Liver (tissue), 8 donors: ENCODE measurements at regions not wholly inside any gene's neighbourhood (a gene's known extent, or its start where the extent isn't known, plus 50 kb on each side); places are given as distances from the start of the nearest gene placed in this dataset.

Experiments used
- DNase-seq: peaks from one replicate; pipeline ENCODE4 v3.0.0-alpha.2; 2017; ENCODE audit warnings: low spot score
- H3K27ac ChIP-seq, 2 donors: one replicate each; pipeline ENCODE4 v1.7.0; 2013; ENCODE audit warnings: inconsistent platforms in 2 of 2, low read length in 2 of 2, control low read depth in 1 of 2, low read depth in 1 of 2, mild to moderate bottlenecking in 1 of 2
- H3K27me3 ChIP-seq, 4 donors: one replicate each; pipeline versions ENCODE4 v1.6.1 to v1.7.0; 2013; ENCODE audit warnings: low read length in 3 of 4, inconsistent platforms in 1 of 4, mild to moderate bottlenecking in 1 of 4, moderate library complexity in 1 of 4; ENCODE audit not compliant: control insufficient read depth in 4 of 4, insufficient read depth in 4 of 4
- H3K36me3 ChIP-seq, 4 donors: one replicate each; pipeline versions ENCODE4 v1.6.1 to v1.7.0; 2013; ENCODE audit warnings: low read length in 3 of 4, mild to moderate bottlenecking in 3 of 4, low read depth in 1 of 4, moderate library complexity in 1 of 4; ENCODE audit not compliant: control insufficient read depth in 4 of 4, insufficient read depth in 3 of 4
- H3K4me1 ChIP-seq, 4 donors: one replicate each; pipeline versions ENCODE4 v1.6.1 to v1.7.0; 2013; ENCODE audit warnings: low read length in 3 of 4, mild to moderate bottlenecking in 3 of 4, moderate library complexity in 1 of 4; ENCODE audit not compliant: control insufficient read depth in 4 of 4, insufficient read depth in 4 of 4
- H3K4me3 ChIP-seq, 3 donors: one replicate each; pipeline versions ENCODE4 v1.6.1 to v1.7.0; 2013; ENCODE audit warnings: low read length in 3 of 3, control low read depth in 1 of 3, low read depth in 1 of 3, mild to moderate bottlenecking in 1 of 3
- H3K9ac ChIP-seq, 2 donors: one replicate each; pipeline ENCODE4 v1.7.0; 2013; ENCODE audit warnings: low read length in 2 of 2, mild to moderate bottlenecking in 2 of 2, moderate library complexity in 2 of 2, control low read depth in 1 of 2, low read depth in 1 of 2
- H3K9me3 ChIP-seq, 4 donors: one replicate each; pipeline versions ENCODE4 v1.6.1 to v1.7.0; 2013; ENCODE audit warnings: low read length in 3 of 4; ENCODE audit not compliant: control insufficient read depth in 4 of 4
- CTCF ChIP-seq: fragments of 150-350 bp; IDR thresholded peaks from 2 replicates; pipeline ENCODE4 v1.5.1; 2017; ENCODE audit warnings: improper control_type of control experiment, low read depth, low read length; ENCODE audit not compliant: missing input control
- EGR1 ChIP-seq, 2 donors: IDR thresholded peaks; 2 replicates each; pipeline ENCODE4 v1.6.1; 2016 to 2018; ENCODE audit warnings: antibody characterized with exemption in 2 of 2, low read depth in 2 of 2
- FOXA1 ChIP-seq: IDR thresholded peaks from 2 replicates; pipeline ENCODE4 v1.6.1; 2016; ENCODE audit warnings: antibody characterized with exemption
- FOXA2 ChIP-seq: IDR thresholded peaks from 2 replicates; pipeline ENCODE4 v1.6.1; 2016; ENCODE audit warnings: antibody characterized with exemption
- GABPA ChIP-seq, 2 donors: IDR thresholded peaks in 1 of 2; conservative IDR thresholded peaks in 1 of 2; 2 replicates each; pipeline ENCODE4 v1.6.1; 2016; ENCODE audit warnings: antibody characterized with exemption in 2 of 2, mild to moderate bottlenecking in 1 of 2, moderate library complexity in 1 of 2
- HNF4A ChIP-seq, 2 donors: conservative IDR thresholded peaks; 2 replicates each; pipeline ENCODE4 v1.6.1; 2016; ENCODE audit warnings: antibody characterized with exemption in 2 of 2, mild to moderate bottlenecking in 2 of 2
- HNF4G ChIP-seq: IDR thresholded peaks from 2 replicates; pipeline ENCODE4 v1.6.1; 2016; ENCODE audit warnings: antibody characterized with exemption
- JUND ChIP-seq, 2 donors: IDR thresholded peaks; 2 replicates each; pipeline ENCODE4 v1.6.1; 2016; ENCODE audit warnings: antibody characterized with exemption in 2 of 2
- NR2F2 ChIP-seq: IDR thresholded peaks from 2 replicates; pipeline ENCODE4 v1.6.1; 2016; ENCODE audit warnings: antibody characterized with exemption
- RAD21 ChIP-seq, 2 donors: IDR thresholded peaks; 2 replicates each; pipeline ENCODE4 v1.6.1; 2016; ENCODE audit warnings: antibody characterized with exemption in 2 of 2, mild to moderate bottlenecking in 2 of 2
- RXRA ChIP-seq, 2 donors: IDR thresholded peaks; 2 replicates each; pipeline ENCODE4 v1.6.1; 2017 to 2018; ENCODE audit warnings: antibody characterized with exemption in 2 of 2, mild to moderate bottlenecking in 1 of 2
- SP1 ChIP-seq: IDR thresholded peaks from 2 replicates; pipeline ENCODE4 v1.6.1; 2018; ENCODE audit warnings: antibody characterized with exemption, mild to moderate bottlenecking
- TAF1 ChIP-seq: conservative IDR thresholded peaks from 2 replicates; pipeline ENCODE4 v1.6.1; 2016; ENCODE audit warnings: antibody characterized with exemption, mild to moderate bottlenecking
- YY1 ChIP-seq: IDR thresholded peaks from 2 replicates; pipeline ENCODE4 v1.6.1; 2016; ENCODE audit warnings: antibody characterized with exemption, mild to moderate bottlenecking
- ZBTB33 ChIP-seq: IDR thresholded peaks from 2 replicates; pipeline ENCODE4 v1.6.1; 2016; ENCODE audit warnings: antibody characterized with exemption
- WGBS: extraction: QIAGEN DNeasy Blood & Tissue Kit; methylation state at CpG from one replicate; pipeline ENCODE4 v1.1.7; 2013; 5-methylcytosine and 5-hydroxymethylcytosine counted together
- TF ChIP-seq, protein P1 (sequence below): IDR thresholded peaks from 2 replicates; pipeline ENCODE4 v1.6.1; 2016; ENCODE audit warnings: antibody characterized with exemption
- TF ChIP-seq, protein P2 (sequence below): IDR thresholded peaks from 2 replicates; pipeline ENCODE4 v1.6.1; 2016; ENCODE audit warnings: antibody characterized with exemption
- TF ChIP-seq, protein P3 (sequence below): IDR thresholded peaks from 2 replicates; pipeline ENCODE4 v1.6.1; 2016; ENCODE audit warnings: antibody characterized with exemption, mild to moderate bottlenecking
- donor health status: healthy.
- donor health status: healthy.
- donor health status: healthy.
- donor health status: healthy.
- donor health status: healthy.

GRCh38 chr12:16473610-16474326, 126.3 kb downstream of the MGST1 start:
- Histone ChIP-seq H3K27me3 (no peaks in the 10 kb centered on the region), H3K9me3 (no peaks in the 10 kb centered on the region), H3K4me1 (no peaks in the 10 kb centered on the region), H3K36me3 (peaks cover 0 to 1% (median 0%) of the 10 kb centered on the region in 4 donors), H3K9ac (no peak overlapping the region), H3K27ac (no peak overlapping the region), H3K4me3 (no peak overlapping the region)
- no peak for DNase-seq
- TF ChIP-seq, protein P1, sequence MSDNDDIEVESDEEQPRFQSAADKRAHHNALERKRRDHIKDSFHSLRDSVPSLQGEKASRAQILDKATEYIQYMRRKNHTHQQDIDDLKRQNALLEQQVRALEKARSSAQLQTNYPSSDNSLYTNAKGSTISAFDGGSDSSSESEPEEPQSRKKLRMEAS = no peak
- TF ChIP-seq, protein P2, sequence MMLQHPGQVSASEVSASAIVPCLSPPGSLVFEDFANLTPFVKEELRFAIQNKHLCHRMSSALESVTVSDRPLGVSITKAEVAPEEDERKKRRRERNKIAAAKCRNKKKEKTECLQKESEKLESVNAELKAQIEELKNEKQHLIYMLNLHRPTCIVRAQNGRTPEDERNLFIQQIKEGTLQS = no peak
- TF ChIP-seq YY1 = no peak
- no peak for TF ChIP-seq RXRA (IDR thresholded peaks at IDR 0.05)
- TF ChIP-seq RAD21 (IDR thresholded peaks at IDR 0.05) = no peak
- no peak for TF ChIP-seq HNF4A (conservative IDR thresholded peaks at IDR 0.05)
- no peak for TF ChIP-seq NR2F2
- no peak for TF ChIP-seq FOXA1
- TF ChIP-seq CTCF = no peak
- TF ChIP-seq GABPA (IDR thresholded peaks at IDR 0.05 in 1 of 2, conservative IDR thresholded peaks at IDR 0.05 in 1 of 2) = no peak
- no peak for TF ChIP-seq FOXA2
- TF ChIP-seq EGR1 (IDR thresholded peaks at IDR 0.05; ENCODE audit: low read depth in 2 of 2) = no peak
- TF ChIP-seq SP1 = no peak
- no peak for TF ChIP-seq HNF4G
- no peak for TF ChIP-seq ZBTB33
- TF ChIP-seq, protein P3, sequence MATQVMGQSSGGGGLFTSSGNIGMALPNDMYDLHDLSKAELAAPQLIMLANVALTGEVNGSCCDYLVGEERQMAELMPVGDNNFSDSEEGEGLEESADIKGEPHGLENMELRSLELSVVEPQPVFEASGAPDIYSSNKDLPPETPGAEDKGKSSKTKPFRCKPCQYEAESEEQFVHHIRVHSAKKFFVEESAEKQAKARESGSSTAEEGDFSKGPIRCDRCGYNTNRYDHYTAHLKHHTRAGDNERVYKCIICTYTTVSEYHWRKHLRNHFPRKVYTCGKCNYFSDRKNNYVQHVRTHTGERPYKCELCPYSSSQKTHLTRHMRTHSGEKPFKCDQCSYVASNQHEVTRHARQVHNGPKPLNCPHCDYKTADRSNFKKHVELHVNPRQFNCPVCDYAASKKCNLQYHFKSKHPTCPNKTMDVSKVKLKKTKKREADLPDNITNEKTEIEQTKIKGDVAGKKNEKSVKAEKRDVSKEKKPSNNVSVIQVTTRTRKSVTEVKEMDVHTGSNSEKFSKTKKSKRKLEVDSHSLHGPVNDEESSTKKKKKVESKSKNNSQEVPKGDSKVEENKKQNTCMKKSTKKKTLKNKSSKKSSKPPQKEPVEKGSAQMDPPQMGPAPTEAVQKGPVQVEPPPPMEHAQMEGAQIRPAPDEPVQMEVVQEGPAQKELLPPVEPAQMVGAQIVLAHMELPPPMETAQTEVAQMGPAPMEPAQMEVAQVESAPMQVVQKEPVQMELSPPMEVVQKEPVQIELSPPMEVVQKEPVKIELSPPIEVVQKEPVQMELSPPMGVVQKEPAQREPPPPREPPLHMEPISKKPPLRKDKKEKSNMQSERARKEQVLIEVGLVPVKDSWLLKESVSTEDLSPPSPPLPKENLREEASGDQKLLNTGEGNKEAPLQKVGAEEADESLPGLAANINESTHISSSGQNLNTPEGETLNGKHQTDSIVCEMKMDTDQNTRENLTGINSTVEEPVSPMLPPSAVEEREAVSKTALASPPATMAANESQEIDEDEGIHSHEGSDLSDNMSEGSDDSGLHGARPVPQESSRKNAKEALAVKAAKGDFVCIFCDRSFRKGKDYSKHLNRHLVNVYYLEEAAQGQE = no peak
- TF ChIP-seq TAF1 = no peak
- TF ChIP-seq JUND (IDR thresholded peaks at IDR 0.05) = no peak
- WGBS = 82% methylated on average over 5 of the region's 5 CpGs
